H1 (cell line): ENCODE measurements at regions not wholly inside any gene's neighbourhood (a gene's known extent, or its start where the extent isn't known, plus 50 kb on each side); places are given as distances from the start of the nearest gene placed in this dataset.

Source experiments
- CTCF ChIA-PET: fragments of 300-600 bp; sonication (Branson Sonifier 250); formaldehyde crosslinking; loops from one replicate; lab custom pipeline; 2021; ENCODE audit not compliant: partially characterized antibody; lab: Charles Lee
- POLR2A ChIA-PET: fragments of 300-600 bp; sonication (Branson Sonifier 250); formaldehyde crosslinking; loops from one replicate; lab custom pipeline; 2021; ENCODE audit warnings: inconsistent platforms; ENCODE audit not compliant: partially characterized antibody; lab: Charles Lee
- DNase-seq, 2 experiments: peaks; one replicate each; pipeline versions ENCODE4 v3.0.0 to v3.0.0-alpha.2; 2010 to 2022; ENCODE audit warnings: low spot score in 2 of 2, low read depth in 1 of 2, mixed read lengths in 1 of 2
- FAIRE-seq: peaks from 2 replicates; lab custom pipeline; 2011; peaks lifted over from hg19 to GRCh38; lab: Jason Lieb, UNC
- H2AFZ ChIP-seq: 2 replicates; pipeline ENCODE4 v1.8.1; 2012; ENCODE audit warnings: low read length, inconsistent platforms
- H2AK5ac ChIP-seq: 2 replicates; pipeline ENCODE4 v1.6.1; 2013; ENCODE audit warnings: low read depth, low read length
- H2BK120ac ChIP-seq: replicated peaks from 2 replicates; pipeline ENCODE3; 2013; ENCODE audit warnings: low read depth, low read length, inconsistent platforms
- H2BK12ac ChIP-seq: 2 replicates; pipeline ENCODE4 v1.6.1; 2013; ENCODE audit warnings: low read depth, low read length
- H2BK15ac ChIP-seq: 2 replicates; pipeline ENCODE4 v1.6.1; 2013; ENCODE audit warnings: low read length
- H2BK20ac ChIP-seq: 2 replicates; pipeline ENCODE4 v1.6.1; 2013; ENCODE audit warnings: low read length
- H2BK5ac ChIP-seq: 2 replicates; pipeline ENCODE4 v1.6.1; 2013; ENCODE audit warnings: low read depth, low read length
- H3K14ac ChIP-seq: 2 replicates; pipeline ENCODE4 v1.6.1; 2013; ENCODE audit warnings: inconsistent platforms; ENCODE audit not compliant: insufficient read length
- H3K18ac ChIP-seq: 2 replicates; pipeline ENCODE4 v1.6.1; 2013; ENCODE audit warnings: low read length; ENCODE audit errors: extremely low read depth
- H3K23ac ChIP-seq: 2 replicates; pipeline ENCODE4 v1.6.1; 2013; ENCODE audit warnings: inconsistent platforms; ENCODE audit not compliant: insufficient read length
- H3K23me2 ChIP-seq: 2 replicates; pipeline ENCODE4 v1.6.1; 2013; ENCODE audit warnings: low read depth, low read length
- H3K27ac ChIP-seq: 2 replicates; pipeline ENCODE4 v1.6.1; 2011; ENCODE audit warnings: low read depth, low read length, inconsistent platforms
- H3K27me3 ChIP-seq, 4 experiments: replicated peaks in 1 of 4; 1 replicate in 1 of 4; 2 replicates in 3 of 4; pipeline versions ENCODE4 v1.6.1 to v1.8.1; 2011 to 2013; ENCODE audit warnings: low read length in 3 of 4, mild to moderate bottlenecking in 3 of 4, inconsistent platforms in 2 of 4, mixed read lengths in 2 of 4, moderate library complexity in 1 of 4; ENCODE audit not compliant: control insufficient read depth in 3 of 4, insufficient read depth in 3 of 4; ENCODE audit errors: extremely low read depth in 1 of 4
- H3K36me3 ChIP-seq, 4 experiments: 2 replicates each; pipeline versions ENCODE4 v1.6.1 to v1.8.1; 2011 to 2013; ENCODE audit warnings: mild to moderate bottlenecking in 4 of 4, low read length in 3 of 4, moderate library complexity in 2 of 4, control low read depth in 1 of 4, inconsistent platforms in 1 of 4; ENCODE audit not compliant: insufficient read depth in 4 of 4, control insufficient read depth in 2 of 4
- H3K4ac ChIP-seq: replicated peaks from 2 replicates; pipeline ENCODE3; 2013; ENCODE audit warnings: low read length, low read depth, mixed read lengths, inconsistent platforms; ENCODE audit not compliant: insufficient read length
- H3K4me1 ChIP-seq, 4 experiments: replicated peaks in 1 of 4; 1 replicate in 1 of 4; 2 replicates in 3 of 4; pipeline versions ENCODE4 v1.6.1 to v1.8.1; 2011 to 2013; ENCODE audit warnings: low read length in 3 of 4, inconsistent platforms in 2 of 4, mixed read lengths in 1 of 4; ENCODE audit not compliant: insufficient read depth in 4 of 4, control insufficient read depth in 3 of 4
- H3K4me2 ChIP-seq, 2 experiments: 2 replicates each; pipeline versions ENCODE4 v1.6.1 to v1.8.1; 2011 to 2013; ENCODE audit warnings: low read depth in 2 of 2, low read length in 2 of 2, control low read depth in 1 of 2, inconsistent platforms in 1 of 2, mild to moderate bottlenecking in 1 of 2; ENCODE audit not compliant: insufficient read depth in 1 of 2
- H3K4me3 ChIP-seq, 4 experiments: fragments of 200-600, 300-600 bp in 1 of 4; sonication (generic), shearing (Covaris generic), sonication (Bioruptor Twin) in 1 of 4; 2 replicates each; pipeline versions ENCODE4 v1.5.1 to v1.8.1; 2011 to 2016; ENCODE audit warnings: low read length in 4 of 4, low read depth in 3 of 4, control low read depth in 2 of 4, inconsistent platforms in 2 of 4, mild to moderate bottlenecking in 2 of 4, mixed read lengths in 1 of 4, moderate library complexity in 1 of 4; ENCODE audit not compliant: insufficient read depth in 2 of 4; ENCODE audit errors: extremely low read depth in 1 of 4
- H3K56ac ChIP-seq: replicated peaks from 2 replicates; pipeline ENCODE3; 2013; ENCODE audit warnings: low read depth, mild to moderate bottlenecking, mixed read lengths, low read length, inconsistent platforms; ENCODE audit not compliant: insufficient read length
- H3K79me1 ChIP-seq: 2 replicates; pipeline ENCODE4 v1.6.1; 2013; ENCODE audit warnings: low read depth, low read length, control low read depth
- H3K79me2 ChIP-seq, 2 experiments: 2 replicates each; pipeline versions ENCODE4 v1.6.1 to v1.8.1; 2012 to 2013; ENCODE audit warnings: low read length in 2 of 2, mild to moderate bottlenecking in 2 of 2, inconsistent platforms in 1 of 2; ENCODE audit not compliant: insufficient read depth in 2 of 2, control insufficient read depth in 1 of 2
- H3K9ac ChIP-seq, 4 experiments: replicated peaks in 1 of 4; 1 replicate in 1 of 4; 2 replicates in 3 of 4; pipeline versions ENCODE4 v1.6.1 to v1.8.1; 2011 to 2013; ENCODE audit warnings: low read depth in 3 of 4, low read length in 3 of 4, control low read depth in 2 of 4, mild to moderate bottlenecking in 2 of 4, moderate library complexity in 2 of 4, inconsistent platforms in 1 of 4; ENCODE audit errors: extremely low read depth in 1 of 4
- H3K9me3 ChIP-seq, 2 experiments: 2 replicates each; pipeline versions ENCODE4 v1.6.1 to v1.8.1; 2012 to 2013; ENCODE audit warnings: mild to moderate bottlenecking in 2 of 2, moderate library complexity in 2 of 2, control low read depth in 1 of 2, inconsistent platforms in 1 of 2, low read depth in 1 of 2, low read length in 1 of 2, mixed read lengths in 1 of 2; ENCODE audit not compliant: insufficient read depth in 2 of 2
- H4K20me1 ChIP-seq, 2 experiments: replicated peaks in 1 of 2; 2 replicates each; pipeline versions ENCODE3 to v1.8.1; 2011 to 2013; ENCODE audit warnings: inconsistent platforms in 2 of 2, low read length in 2 of 2, mild to moderate bottlenecking in 1 of 2; ENCODE audit not compliant: insufficient read depth in 2 of 2, control insufficient read depth in 1 of 2
- H4K5ac ChIP-seq: 2 replicates; pipeline ENCODE4 v1.6.1; 2013; ENCODE audit warnings: low read length, low read depth, mixed read lengths, inconsistent platforms; ENCODE audit not compliant: insufficient read length
- H4K8ac ChIP-seq: 2 replicates; pipeline ENCODE4 v1.8.0; 2013; ENCODE audit warnings: mild to moderate bottlenecking, moderate library complexity, low read length, inconsistent platforms; ENCODE audit not compliant: insufficient read depth; ENCODE audit errors: extremely low read depth
- H4K91ac ChIP-seq: replicated peaks from 2 replicates; pipeline ENCODE3; 2013; ENCODE audit warnings: low read length, mixed read lengths, inconsistent platforms; ENCODE audit not compliant: insufficient read length
- ASH2L ChIP-seq: fragments of 200-600, 300-600 bp; sonication (generic); IDR thresholded peaks from one replicate; pipeline ENCODE4 v1.7.1; 2017; ENCODE audit warnings: low read length
- BCL11A ChIP-seq, 2 experiments: IDR thresholded peaks; one replicate each; pipeline ENCODE4 v1.6.1; 2011; ENCODE audit warnings: low read depth in 2 of 2, low read length in 2 of 2, mild to moderate bottlenecking in 2 of 2
- CBX5 ChIP-seq: fragments of 300-800, 300-1000 bp; sonication (generic); IDR thresholded peaks from 2 replicates; pipeline ENCODE4 v1.7.1; 2016; ENCODE audit warnings: antibody characterized with exemption, low read length, low read depth
- CHD2 ChIP-seq: IDR thresholded peaks from 2 replicates; pipeline ENCODE4 v1.6.1; 2012; ENCODE audit warnings: low read length, improper control_type of control experiment
- HDAC2 ChIP-seq, 2 experiments: fragments of 300-600 bp in 1 of 2; sonication (generic) in 1 of 2; IDR thresholded peaks; 2 replicates each; pipeline ENCODE4 v1.6.1; 2011 to 2012; ENCODE audit warnings: low read depth in 2 of 2, low read length in 2 of 2, mild to moderate bottlenecking in 2 of 2, moderate library complexity in 2 of 2, borderline replicate concordance in 1 of 2, inconsistent platforms in 1 of 2
- HDAC6 ChIP-seq: IDR thresholded peaks from one replicate; pipeline ENCODE4 v1.7.1; 2012; ENCODE audit warnings: low read depth, mild to moderate bottlenecking, inconsistent platforms, low read length, moderate library complexity
- MAFK ChIP-seq: IDR thresholded peaks from 2 replicates; pipeline ENCODE4 v1.6.1; 2012; ENCODE audit warnings: low read depth, mild to moderate bottlenecking, improper control_type of control experiment, low read length
- NRF1 ChIP-seq: IDR thresholded peaks from 2 replicates; pipeline ENCODE4 v1.6.1; 2011; ENCODE audit warnings: mild to moderate bottlenecking, low read depth, low read length, improper control_type of control experiment
- RBBP5 ChIP-seq: IDR thresholded peaks from 2 replicates; pipeline ENCODE4 v1.7.1; 2012; ENCODE audit warnings: low read depth, mild to moderate bottlenecking, inconsistent platforms, low read length, moderate library complexity, borderline replicate concordance
- SIRT6 ChIP-seq: IDR thresholded peaks from one replicate; pipeline ENCODE4 v1.7.1; 2012; ENCODE audit warnings: low read length, inconsistent platforms
- SP2 ChIP-seq: IDR thresholded peaks from 2 replicates; pipeline ENCODE4 v1.6.1; 2012; ENCODE audit warnings: mild to moderate bottlenecking, low read length, inconsistent platforms
- ZNF274 ChIP-seq: IDR thresholded peaks from 2 replicates; pipeline ENCODE4 v1.7.0; 2012; ENCODE audit warnings: low read length, borderline replicate concordance; ENCODE audit errors: extremely low read depth
- WGBS, 2 experiments: shearing (Covaris generic) in 1 of 2; methylation state at CpG; one replicate each; pipeline versions ENCODE4 v1.1.6 to v1.1.7; 2013 to 2015; ENCODE audit warnings: low lambda C conversion rate in 2 of 2, mixed read lengths in 2 of 2, inconsistent platforms in 1 of 2, low coverage in 1 of 2, missing lambda C conversion rate in 1 of 2; ENCODE audit not compliant: insufficient replicate concordance in 2 of 2, insufficient coverage in 1 of 2, insufficient read length in 1 of 2; ENCODE audit errors: extremely low coverage in 1 of 2, missing lambda C conversion rate in 1 of 2; 5-methylcytosine and 5-hydroxymethylcytosine counted together
- TF ChIP-seq, protein P1 (sequence below): IDR thresholded peaks from 2 replicates; pipeline ENCODE4 v1.6.1; 2011; ENCODE audit warnings: low read length, improper control_type of control experiment
- TF ChIP-seq, protein P2 (sequence below): IDR thresholded peaks from 2 replicates; pipeline ENCODE4 v1.6.1; 2012; ENCODE audit warnings: inconsistent platforms

DNA sequence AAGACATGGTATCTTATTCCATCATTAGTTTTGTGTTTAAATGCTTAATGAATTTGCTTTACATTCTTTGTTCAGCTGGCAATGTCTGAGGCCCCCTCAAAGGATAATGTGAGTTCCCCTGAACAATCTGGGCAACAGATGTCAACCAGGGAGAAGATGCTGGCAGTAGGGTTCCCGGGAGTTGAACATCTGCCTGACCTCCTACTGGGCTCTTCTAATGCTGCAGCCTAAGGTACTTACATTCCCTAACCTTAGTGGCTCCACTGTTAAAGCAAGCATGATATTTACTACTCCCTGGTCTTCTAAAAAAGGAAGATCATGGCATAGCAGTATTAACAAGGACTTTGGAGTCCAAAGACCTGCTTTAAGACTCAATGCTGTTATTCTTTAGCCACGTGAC, 574.9 kb upstream of the NR5A2 start:
- H4K91ac ChIP-seq: no peak overlapping the region
- DNase-seq: no peak
- H3K23me2 ChIP-seq: no peaks in the 10 kb centered on the region
- no peak overlapping the region for H3K56ac ChIP-seq
- no peaks in the 10 kb centered on the region for H3K27me3 ChIP-seq
- H4K20me1 ChIP-seq: no peaks in the 10 kb centered on the region
- WGBS, 2 experiments: 81% methylated on average over 2 of the region's 2 CpGs; no CpG with 5 or more reads in 1 of the 2 experiments
- no peak overlapping the region for H2AFZ ChIP-seq
- H2BK15ac ChIP-seq: no peak overlapping the region
- no peak overlapping the region for H2AK5ac ChIP-seq
- no peaks in the 10 kb centered on the region for H3K9me3 ChIP-seq
- no peak overlapping the region for H2BK20ac ChIP-seq
- H3K4me1 ChIP-seq: no peaks in the 10 kb centered on the region
- H3K4ac ChIP-seq: no peak overlapping the region
- H3K4me2 ChIP-seq: no peak overlapping the region
- no peak overlapping the region for H3K18ac ChIP-seq
- no peak overlapping the region for H3K23ac ChIP-seq
- no peak for FAIRE-seq
- H3K36me3 ChIP-seq: no peaks in the 10 kb centered on the region
- no peaks in the 10 kb centered on the region for H3K79me1 ChIP-seq
- H2BK120ac ChIP-seq: no peak overlapping the region
- no peak overlapping the region for H3K27ac ChIP-seq
- no peaks in the 10 kb centered on the region for H3K79me2 ChIP-seq
- no peak overlapping the region for H3K9ac ChIP-seq
- no peak overlapping the region for H4K5ac ChIP-seq
- ChIA-PET CTCF (interaction anchor here (0.9 to 2.2 kb wide), 2 partner anchors 11 to 19 kb away, joined by 3 to 10 read pairs; no protein-coding TSS in a partner anchor), POLR2A (no interaction called here)
- no peak overlapping the region for H2BK5ac ChIP-seq
- no peak overlapping the region for H3K4me3 ChIP-seq
- H4K8ac ChIP-seq: no peak overlapping the region
- H2BK12ac ChIP-seq: no peak overlapping the region
- H3K14ac ChIP-seq: no peak overlapping the region
- TF ChIP-seq SP2 (no peak), RBBP5 (no peak), NRF1 (no peak), HDAC2 (IDR thresholded peaks at IDR 0.05; ENCODE audit: borderline replicate concordance in 1 of 2, low read depth in 2 of 2, low read length in 2 of 2) (no peak), ZNF274 (no peak), CBX5 (no peak), MAFK (no peak), ASH2L (no peak), BCL11A (IDR thresholded peaks at IDR 0.05; ENCODE audit: low read depth in 2 of 2, low read length in 2 of 2) (no peak), CHD2 (no peak), SIRT6 (no peak), HDAC6 (no peak)
- TF ChIP-seq, protein P1, sequence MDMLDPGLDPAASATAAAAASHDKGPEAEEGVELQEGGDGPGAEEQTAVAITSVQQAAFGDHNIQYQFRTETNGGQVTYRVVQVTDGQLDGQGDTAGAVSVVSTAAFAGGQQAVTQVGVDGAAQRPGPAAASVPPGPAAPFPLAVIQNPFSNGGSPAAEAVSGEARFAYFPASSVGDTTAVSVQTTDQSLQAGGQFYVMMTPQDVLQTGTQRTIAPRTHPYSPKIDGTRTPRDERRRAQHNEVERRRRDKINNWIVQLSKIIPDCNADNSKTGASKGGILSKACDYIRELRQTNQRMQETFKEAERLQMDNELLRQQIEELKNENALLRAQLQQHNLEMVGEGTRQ: no peak
- TF ChIP-seq, protein P2, sequence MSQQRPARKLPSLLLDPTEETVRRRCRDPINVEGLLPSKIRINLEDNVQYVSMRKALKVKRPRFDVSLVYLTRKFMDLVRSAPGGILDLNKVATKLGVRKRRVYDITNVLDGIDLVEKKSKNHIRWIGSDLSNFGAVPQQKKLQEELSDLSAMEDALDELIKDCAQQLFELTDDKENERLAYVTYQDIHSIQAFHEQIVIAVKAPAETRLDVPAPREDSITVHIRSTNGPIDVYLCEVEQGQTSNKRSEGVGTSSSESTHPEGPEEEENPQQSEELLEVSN: no peak
